Stimulated activated CD8-positive, alpha-beta memory T cell treated with anti-CD3 and anti-CD28 coated beads, Interleukin-4, amount 100 ng/mL, for 48 hours (primary cell): ENCODE measurements at regions not wholly inside any gene's neighbourhood (a gene's known extent, or its start where the extent isn't known, plus 50 kb on each side); places are given as distances from the start of the nearest gene placed in this dataset.

Experiments
- DNase-seq: peaks from one replicate; pipeline ENCODE4 v3.0.0-alpha.2; 2020

DNA sequence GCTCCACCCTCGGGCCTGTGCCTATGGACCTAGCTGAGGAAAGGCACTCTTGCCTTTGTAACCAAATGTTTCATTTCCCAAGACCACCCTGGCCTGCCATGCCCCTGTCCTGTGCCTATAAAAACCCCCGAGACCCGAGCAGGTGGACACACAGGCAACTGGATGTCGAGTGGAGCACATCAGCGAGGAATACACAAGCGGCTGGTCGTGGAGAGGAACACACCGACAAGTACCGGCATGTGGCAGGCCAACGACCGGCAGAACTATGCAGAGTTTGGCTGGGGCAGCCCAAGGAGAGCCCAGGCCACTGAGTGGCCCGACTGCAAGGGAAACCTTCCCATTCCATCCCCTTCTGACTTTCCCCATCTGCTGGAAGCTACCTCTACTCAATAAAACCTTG lies 1963.8 kb upstream of the CELF4 start:
- DNase-seq: no peak

DNA sequence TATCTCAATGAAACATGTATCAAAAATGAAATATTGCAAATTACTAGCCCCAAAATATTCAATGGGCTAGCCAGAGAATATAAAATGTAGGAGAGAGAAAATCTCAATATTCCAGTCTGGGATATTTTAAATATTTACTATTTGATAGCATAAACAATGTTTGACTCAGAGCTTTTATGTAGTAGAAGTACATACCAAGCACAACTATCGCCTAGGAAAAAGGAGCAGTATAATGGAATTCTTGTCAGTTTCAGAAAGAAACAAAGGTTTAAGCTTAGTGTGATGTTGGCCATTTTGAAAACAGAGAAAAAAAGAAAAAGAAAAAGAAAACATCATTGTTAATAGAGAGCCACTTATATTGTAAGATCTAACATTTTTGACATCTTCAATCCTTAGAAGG lies 1961.9 kb upstream of the CELF4 start:
- DNase-seq: no peak

DNA sequence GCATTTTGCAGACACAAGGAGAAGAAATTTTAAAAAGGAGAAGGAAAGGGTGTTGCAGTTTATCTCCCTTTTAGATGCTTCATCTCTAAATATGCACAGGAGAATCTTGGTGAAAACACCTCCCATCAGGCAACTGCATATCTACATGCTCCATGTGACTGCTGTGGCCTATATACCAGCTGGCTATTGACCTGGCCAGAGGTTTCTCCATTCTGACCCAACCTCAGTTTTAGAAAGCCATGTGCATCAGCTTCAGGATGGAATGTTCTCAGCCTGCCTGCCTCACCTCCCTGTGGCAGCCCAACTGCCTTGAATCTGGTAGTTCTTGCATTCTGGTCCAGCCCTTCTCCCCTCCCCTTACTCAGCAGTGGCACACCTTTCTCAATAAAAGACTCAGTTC lies 1958.8 kb upstream of the CELF4 start:
- DNase-seq: no peak

DNA sequence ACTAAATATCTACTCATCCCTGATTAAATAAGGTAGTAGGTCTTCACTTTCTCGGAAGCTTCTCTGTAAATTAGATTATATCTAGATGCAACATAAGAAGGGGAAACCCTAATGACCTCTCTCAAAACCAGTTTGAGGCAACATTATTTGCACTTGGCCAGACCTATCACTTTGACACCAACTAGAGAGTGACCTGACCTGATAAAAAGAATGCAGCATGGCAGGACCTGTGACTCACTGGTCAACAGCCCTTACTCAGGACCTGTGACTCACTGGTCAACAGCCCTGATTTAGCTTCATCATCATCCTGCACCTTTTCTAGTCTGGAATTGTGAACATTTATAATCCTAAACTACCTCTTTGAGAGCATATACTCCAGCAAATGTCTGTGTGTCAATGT lies 1957.7 kb upstream of the CELF4 start:
- no peak for DNase-seq

DNA sequence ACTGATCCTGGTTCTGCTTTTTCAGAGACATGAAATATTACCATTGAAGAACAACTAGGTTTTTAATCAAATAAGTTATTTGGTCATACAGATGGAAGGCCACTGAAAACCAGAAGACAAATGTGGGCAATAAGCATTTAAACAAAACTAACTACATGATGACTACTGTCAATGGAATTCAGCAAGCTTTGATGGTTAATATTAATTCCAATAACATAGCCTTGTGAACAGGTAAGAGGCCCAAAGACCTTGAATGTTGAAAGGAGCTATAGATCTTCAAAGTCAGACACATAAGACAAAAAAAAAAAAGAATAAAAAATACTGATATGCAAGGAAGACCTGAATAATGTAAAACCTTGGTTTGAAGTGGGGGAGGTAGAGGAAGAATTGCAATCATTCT lies 1955.6 kb upstream of the CELF4 start:
- DNase-seq: no peak

DNA sequence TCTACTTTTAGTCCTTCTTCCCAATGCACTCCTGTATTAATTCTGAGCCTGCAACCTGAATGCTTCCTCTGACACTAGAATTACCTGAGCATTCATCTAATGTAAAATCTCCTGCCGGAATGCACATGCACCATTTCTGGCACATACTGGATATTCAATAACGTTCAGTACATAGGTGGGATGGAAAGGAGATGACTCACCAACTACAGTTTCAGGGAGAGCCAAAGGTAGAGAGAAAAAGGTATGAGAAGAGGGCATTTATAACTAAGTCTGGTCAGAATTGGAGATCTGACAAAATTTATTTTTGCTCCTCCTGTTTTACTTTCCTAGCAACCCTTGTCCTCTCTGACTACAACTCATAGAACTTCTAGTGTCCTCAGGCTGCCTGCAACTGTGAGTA lies 1954.1 kb upstream of the CELF4 start:
- no peak for DNase-seq

DNA sequence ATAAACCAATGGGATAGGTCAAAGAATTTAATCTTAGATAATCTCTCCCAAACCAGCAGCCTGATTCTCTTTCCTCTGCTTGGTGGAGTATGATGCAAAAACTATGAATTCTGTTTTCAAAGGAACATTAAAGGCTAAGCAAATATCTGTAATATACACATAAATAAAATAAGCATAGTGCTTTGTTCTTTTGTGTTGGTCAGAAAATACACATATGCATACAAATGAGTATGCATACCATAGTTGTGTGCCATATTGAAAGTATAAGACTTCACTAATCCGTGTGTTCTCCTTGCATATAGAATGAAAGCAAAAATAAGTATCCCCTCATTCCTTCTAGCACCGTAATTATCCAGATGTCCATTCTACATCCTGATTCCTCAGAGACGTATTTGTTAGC lies 1949.7 kb upstream of the CELF4 start:
- DNase-seq: no peak

DNA sequence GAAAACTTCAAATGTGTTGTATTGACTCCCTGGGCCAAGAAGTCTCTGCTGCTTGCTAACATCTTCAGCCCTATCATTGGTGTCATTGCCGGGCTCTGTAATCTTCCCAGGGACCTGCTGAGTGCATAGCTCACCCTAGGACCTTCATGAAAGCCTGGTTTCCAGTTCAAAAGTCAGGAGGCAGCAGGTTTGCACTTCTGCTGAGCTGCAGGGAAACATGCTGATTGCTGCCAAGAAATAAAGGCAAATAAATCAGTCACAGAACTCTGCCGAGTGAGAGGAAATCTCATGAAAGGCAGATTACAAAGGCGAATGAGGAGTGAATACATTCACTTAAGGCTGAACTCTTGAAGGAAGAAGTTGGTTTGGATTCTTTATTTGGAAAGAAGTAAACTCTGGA lies 1947.6 kb upstream of the CELF4 start:
- no peak for DNase-seq

DNA sequence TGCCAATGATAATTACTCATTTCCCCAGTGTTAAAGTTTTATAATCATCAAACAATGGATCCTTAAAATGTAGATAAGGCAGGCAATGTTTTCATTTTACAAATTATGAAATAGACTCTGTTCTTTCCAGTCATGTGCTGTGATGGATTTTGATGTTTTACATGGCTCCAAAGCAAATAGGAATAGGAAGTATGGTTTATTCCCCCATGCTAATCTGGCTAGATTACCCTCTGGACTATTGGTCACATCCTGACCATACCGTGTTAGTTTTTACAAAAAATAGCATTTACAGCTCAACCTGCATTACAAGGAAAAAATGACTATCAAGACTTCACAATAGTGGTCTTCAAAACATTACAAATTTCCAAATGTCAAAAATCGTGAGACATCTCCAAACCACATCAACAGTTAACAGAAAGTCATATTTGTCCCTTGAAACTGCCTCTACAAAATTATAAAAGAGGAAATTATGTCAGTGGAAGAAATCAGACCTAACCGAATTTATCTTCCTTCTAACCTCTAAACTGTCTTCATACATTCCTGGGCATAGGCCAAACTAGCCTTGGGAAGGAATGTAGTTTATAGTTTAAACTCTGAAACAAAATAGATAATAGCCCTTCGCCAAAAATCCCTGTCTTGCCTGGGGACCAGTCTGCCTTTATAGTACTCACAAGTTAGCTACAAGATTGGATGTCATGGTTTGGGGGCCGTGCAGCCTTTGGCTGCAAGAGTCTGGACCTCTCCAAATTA lies 1941.2 kb upstream of the CELF4 start:
- no peak for DNase-seq

DNA sequence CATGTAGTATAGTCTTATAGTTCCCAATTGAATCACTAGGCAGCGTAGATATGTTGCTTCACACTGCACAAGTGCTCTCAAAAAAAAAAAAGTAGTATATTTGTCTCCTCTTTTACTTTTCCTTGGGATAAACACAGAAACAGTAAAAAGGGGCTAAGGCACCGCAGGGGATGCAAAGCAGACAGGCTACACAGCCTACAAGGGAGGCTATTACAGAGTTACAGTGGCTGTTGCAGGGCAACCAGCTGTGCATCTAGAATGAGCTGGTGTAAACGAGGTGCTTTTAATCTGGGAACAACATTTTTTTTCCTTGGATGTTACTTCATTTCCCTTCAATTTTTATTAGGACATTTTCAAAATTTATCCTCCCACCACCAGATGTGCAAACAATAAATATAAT lies 1934.7 kb upstream of the CELF4 start:
- no peak for DNase-seq

DNA sequence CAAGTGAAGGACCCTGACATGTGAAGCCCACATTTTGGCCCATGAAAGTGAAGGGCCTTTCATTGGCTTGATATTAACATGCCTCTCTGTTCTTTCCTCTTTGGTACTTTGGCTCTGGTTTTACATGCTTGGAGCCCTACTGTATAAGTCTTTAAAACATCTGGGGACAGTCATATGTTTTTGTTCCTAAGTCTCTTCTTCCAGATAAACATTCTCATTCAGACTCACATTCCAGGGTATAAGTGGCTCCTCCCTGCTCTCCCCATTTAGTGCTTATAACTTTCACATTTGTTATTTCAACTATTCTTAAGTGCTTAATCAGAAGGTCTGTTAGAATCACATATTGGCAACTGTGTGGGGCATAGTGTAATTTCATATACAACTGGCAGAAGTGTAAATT lies 1932.2 kb upstream of the CELF4 start:
- DNase-seq: no peak

DNA sequence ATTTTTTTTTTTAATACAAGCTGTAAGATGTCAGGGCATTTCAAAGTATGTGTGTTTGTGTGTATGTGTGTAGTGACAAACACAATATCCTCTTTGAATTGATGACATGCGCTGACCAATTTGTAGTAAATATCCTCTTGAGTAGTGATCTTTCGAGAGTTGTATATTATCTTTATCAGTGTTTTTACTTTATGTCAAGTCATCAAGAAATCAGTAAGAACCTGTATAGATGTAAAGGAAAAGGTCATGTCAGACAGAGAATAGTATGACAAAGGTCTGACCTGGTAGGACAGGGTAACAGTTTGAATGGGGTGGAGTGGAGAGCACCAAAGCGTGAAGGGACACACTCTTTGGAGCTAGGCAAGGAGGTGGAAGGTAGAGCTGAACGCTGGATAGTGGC lies 1931.4 kb upstream of the CELF4 start:
- no peak for DNase-seq

DNA sequence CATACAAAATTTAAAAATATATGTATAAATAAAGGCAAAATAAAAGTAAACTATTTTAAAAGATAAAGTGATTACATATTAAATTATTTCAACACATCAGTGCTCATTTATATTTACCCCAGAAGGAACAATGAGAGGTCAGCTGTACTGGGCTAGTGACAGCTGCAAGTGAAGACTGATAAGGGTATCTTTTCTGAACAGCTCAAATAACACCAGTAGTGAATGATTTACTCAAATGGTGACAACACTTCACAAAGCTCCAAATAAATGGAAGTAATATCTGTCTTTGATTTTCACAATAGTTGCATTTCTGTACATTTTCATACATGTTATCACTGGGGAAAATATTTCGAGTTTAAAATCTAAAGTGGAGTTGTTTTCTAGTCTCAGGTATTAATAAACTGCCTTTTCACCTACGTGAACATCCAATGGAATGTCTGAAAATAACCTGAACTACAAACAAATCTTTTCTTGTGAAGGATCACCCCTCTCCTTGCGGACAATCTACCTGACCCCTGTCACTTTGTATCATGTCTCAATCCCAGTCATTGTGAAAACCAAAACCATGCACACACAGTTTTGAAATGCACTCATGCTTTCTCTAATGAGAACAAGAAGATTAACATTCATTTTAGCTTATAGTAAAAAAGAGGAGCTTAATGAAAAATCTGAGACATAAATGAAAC lies 1928.8 kb upstream of the CELF4 start:
- no peak for DNase-seq

DNA sequence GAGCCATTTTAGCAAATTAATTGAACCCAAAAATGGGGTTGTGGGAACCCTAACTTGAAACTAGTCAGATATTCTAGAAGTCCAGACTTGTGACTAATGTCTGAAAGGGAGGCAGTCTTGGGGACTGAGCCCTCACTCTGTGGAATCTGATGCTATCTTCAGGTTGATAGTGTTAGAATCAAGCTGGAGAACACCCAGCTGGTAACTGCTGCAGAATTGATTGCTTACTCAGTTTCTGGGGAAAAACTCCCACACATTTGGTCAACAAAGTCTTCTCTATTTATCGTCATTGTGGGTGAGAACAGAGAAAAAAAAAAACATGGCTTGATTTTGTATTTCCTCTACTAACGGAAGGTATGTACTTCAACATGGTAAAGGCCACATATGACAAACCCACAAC lies 1925.8 kb upstream of the CELF4 start:
- no peak for DNase-seq

DNA sequence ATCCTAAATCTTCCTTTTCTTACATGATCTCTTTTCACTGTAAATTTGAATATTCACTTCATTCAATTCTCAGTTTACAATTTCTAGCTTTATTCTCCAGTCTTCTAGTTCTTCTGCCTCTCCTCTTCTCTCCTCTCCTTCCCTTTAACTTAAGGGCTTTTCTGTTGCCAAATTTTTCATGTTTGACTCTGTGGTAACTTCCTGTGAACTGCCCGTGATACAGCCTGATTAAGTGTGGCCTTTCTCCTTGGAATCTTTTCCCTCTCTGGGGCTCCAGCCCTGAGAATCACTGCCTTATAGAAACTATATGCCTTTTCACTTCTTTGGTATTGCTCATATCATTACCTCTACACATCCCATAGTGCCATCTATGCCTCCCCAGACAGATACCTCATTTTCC lies 1923.8 kb upstream of the CELF4 start:
- DNase-seq: no peak

DNA sequence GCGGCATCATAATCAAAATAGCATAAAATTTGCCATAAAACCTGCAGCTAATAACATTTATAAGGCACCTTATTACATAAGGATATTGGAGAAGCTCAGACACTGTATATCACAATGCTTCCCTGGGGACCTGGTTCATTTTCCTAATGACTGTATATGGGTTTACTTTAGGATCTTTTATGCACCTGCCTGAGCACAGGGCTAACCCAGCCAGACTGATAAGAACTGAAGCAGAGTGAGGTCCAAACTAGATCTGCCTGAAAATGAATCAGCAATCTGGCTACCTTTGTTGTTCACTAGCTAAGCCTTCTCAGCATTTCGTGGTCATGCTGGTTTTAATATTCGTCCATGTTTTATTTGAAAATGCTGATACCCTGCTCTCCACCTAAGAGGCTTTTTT lies 1922.3 kb upstream of the CELF4 start:
- no peak for DNase-seq

DNA sequence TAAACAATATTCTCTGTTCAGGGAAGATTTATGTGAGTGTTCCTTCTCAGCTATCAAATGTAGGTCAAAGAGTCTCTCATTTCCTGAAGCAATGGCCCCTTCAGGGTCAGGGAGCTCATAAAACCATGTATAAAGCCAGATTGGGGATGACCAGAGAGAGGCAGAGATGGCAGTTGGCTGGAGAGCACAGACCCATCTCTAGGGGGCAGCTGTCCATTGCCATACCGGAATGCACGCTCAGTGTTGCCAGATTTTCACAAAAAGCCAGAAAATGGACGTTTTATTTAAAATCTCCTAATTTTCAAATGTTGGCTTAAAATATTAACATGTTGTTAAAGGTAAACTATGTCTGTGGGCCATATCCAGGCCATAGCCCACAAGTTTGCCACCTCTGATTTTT lies 1920.7 kb upstream of the CELF4 start:
- DNase-seq: no peak

DNA sequence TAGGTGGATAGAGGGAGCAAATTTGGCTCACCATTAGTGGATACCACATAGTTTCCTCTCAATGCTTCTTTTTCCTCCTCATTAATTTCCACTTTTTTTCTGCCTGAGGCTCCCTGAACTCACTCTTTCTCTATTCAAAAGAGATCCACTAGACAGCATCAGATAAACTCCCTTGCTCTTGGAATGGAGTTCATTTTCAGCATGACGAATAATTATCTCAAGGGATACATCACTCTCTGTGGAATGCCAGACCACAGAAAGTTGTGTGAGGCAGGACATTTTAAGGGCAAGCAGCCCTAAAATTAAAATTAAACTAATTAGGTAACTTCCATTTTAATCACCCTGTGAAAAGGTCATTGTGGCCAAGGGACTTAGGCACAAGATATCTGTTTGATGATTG lies 1920.1 kb upstream of the CELF4 start:
- DNase-seq: no peak

DNA sequence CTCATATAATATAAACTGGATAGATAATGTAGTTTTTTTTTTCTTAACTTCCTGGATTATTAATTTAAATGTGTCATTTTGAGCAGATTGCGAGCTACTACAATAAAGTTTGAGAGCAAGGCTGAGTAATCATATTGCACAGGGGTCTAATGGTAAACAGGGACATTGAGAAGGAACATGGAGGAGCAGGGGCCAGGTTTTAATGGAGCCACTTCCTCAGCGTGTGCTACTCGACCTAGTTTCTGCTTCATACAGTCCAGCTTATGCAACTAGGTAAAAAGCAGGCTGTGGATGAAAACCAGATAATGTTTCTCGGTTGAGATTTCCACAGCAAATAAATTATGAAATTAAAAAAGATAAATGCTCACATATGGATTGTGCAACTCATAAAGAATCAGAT lies 1915.7 kb upstream of the CELF4 start:
- no peak for DNase-seq

DNA sequence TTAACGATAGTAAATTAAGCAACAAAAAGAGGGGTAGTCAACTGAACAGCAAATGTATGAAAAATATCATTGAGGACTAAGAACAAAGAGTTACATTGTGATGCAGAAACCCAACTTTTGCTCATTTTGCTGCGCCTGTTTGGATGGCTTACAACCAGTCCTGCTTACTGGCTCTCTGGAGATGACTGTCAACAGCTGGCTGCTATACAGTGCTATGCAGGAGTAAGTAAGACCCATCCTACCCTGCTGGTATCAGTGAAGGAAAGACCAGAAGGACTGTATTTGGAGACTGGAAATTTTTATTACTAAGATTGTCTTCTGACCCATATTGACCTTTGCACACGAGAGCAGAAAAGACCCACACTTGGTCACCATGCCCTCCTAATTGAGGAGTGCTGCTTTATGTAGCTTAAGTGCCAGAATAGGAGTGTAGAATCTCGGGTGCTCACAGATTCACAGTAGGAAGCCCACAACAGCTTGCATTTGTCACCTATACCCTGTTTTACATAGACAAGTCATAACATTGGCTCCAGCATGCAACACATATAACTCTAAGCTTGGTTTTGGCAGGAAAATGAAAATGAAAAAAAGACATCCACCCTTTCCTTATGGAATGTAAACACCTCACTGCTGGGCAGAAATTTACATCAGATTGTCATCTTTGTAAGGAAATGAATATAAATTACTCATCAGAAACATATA lies 1915.0 kb upstream of the CELF4 start:
- DNase-seq: no peak

DNA sequence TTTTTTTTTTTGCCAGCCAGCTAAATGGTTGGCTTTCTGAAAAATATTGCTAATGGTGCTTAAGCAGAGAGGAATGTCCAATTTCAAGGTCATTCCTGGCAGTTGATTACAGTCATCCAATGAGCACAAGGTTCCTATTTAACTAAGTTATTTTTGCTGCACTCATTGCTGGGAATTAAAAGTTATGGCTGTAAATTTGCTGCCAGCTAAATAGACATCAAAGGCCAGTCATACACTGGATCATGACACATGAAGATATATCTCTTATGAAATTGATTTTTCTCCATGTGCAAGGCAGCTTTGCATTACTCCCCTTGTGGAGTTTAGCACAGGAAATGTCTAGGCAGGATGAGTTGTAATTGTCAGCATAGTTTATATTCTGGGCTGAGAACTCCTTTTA lies 1898.4 kb upstream of the CELF4 start:
- no peak for DNase-seq

DNA sequence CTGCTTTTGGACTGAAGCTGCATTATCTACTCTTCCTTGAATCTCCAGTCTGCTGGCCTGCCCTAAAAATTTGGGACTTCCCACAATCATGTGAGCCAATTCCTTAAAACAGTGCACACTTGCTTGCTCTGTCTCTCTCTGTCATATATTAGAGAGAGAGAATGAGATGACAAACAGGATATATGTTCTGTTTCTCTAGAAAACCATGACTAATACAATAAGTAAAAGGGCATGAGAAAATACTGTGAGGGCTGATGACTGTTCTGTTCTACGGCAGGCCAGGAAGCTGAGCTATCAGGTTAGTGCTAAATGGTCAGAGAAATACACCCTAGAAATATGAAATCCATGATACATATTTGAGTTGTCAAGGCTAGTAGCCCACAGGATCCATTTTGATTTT lies 1896.8 kb upstream of the CELF4 start:
- DNase-seq: no peak

DNA sequence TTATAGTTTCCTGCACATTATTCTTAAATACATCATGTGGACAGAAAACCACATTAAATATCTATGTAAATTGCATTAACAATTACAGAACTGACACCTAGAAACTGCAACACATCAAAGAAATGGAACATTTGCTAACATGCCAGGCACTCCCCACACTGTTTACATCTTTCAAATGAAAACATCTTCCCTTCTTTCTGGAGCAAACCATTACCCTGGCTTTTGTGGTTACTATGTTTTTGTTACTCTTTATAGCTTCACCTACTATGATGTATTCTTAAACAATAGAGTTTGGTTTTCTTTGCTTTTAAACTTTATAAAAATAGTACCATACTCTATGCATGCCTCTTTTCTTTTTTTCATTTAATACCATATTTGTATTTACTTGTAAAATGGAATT lies 1894.5 kb upstream of the CELF4 start:
- DNase-seq: no peak

DNA sequence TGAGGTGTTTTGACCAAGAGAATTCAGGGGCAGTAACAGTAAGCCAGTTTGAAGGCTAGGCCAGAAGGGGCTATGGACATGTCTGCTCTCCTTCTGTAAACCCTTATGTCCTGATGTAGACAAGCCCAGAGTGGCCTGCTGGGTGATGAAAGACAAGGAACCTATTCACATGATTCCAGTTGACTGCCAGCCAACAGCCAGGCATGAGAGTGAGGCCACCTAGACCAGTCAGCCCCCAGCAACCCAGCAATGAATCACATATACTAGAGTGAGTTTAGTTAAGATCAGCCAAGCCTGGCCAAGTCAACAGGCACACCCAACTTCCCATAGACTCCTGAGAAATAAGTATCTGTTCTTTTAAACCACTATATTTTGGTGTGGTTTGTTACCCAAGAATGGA lies 1889.7 kb upstream of the CELF4 start:
- no peak for DNase-seq
